ENCODE measurements at regions not wholly inside any gene's neighbourhood (a gene's known extent, or its start where the extent isn't known, plus 50 kb on each side); places are given as distances from the start of the nearest gene placed in this dataset.

DNA sequence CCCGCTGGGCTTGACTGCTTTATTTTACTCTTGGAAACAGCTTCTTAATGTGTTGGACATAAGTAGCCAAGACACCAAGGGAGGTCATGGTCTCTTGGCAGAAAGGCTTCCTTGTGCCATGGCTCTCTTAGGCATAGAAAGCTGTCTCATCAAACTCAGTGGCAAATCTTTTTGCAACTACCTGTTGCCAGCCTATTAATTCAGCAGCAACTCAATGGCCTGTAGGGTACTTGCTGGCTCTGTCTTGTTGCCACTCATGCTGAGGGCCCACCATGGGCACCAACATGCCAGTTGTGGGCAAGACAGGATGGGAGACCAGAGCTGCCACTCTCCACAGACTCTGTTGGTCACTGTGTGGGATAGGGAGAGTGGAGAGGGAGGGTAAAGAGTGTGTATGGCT, 1209.4 kb downstream of the UQCRFS1 start:
- DNase-seq (ENCODE audit: extremely low spot score) = no peak
- ChIA-PET POLR2A (no interaction called here), CTCF (no interaction called here)
- TF ChIP-seq TARDBP (IDR thresholded peaks at IDR 0.05) (no peak), ELF4 (IDR thresholded peaks at IDR 0.05) (no peak)

DNA sequence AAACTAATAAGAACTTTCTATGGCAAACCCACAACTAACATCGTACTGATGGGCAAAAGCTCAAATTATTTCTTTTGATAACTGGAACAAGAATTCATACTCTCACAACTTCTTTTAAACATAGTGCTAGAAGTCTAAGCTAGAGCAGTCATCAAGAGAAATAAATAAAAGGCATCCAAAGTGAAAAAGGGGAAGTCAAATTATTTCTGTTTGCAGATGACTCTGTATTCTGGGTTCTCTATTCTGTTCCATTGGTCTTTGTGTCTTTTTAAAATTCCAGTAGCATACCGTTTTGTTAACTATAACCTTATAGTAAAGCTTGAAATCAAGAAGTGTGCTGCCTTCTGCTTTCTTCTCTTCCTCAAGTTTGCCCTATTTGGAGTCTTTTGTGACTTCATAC, 1215.9 kb downstream of the UQCRFS1 start:
- DNase-seq (ENCODE audit: extremely low spot score) = no peak
- TF ChIP-seq FOXK2 (IDR thresholded peaks at IDR 0.05) = no peak
- TF ChIP-seq, protein P1, sequence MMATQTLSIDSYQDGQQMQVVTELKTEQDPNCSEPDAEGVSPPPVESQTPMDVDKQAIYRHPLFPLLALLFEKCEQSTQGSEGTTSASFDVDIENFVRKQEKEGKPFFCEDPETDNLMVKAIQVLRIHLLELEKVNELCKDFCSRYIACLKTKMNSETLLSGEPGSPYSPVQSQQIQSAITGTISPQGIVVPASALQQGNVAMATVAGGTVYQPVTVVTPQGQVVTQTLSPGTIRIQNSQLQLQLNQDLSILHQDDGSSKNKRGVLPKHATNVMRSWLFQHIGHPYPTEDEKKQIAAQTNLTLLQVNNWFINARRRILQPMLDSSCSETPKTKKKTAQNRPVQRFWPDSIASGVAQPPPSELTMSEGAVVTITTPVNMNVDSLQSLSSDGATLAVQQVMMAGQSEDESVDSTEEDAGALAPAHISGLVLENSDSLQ (IDR thresholded peaks at IDR 0.05) = no peak
- TF ChIP-seq FOXA1 (IDR thresholded peaks at IDR 0.05) = no peak
- TF ChIP-seq SP1 (IDR thresholded peaks at IDR 0.05) = no peak
- no peak for TF ChIP-seq ZNF384 (IDR thresholded peaks at IDR 0.05)
- no peak for TF ChIP-seq TARDBP (IDR thresholded peaks at IDR 0.05)
- no peak for TF ChIP-seq ELF4 (IDR thresholded peaks at IDR 0.05)
- TF ChIP-seq NFRKB (IDR thresholded peaks at IDR 0.05) = no peak
- no peak for TF ChIP-seq CTBP1 (IDR thresholded peaks at IDR 0.05; ENCODE audit: borderline replicate concordance)
- no peak for TF ChIP-seq HDGF (IDR thresholded peaks at IDR 0.05; ENCODE audit: borderline replicate concordance)
- no peak for TF ChIP-seq LEF1 (IDR thresholded peaks at IDR 0.05; ENCODE audit: borderline replicate concordance)
- TF ChIP-seq ARNT (IDR thresholded peaks at IDR 0.05) = no peak
- no peak for TF ChIP-seq SUZ12 (IDR thresholded peaks at IDR 0.05)
- ChIA-PET POLR2A (no interaction called here), CTCF (no interaction called here)

DNA sequence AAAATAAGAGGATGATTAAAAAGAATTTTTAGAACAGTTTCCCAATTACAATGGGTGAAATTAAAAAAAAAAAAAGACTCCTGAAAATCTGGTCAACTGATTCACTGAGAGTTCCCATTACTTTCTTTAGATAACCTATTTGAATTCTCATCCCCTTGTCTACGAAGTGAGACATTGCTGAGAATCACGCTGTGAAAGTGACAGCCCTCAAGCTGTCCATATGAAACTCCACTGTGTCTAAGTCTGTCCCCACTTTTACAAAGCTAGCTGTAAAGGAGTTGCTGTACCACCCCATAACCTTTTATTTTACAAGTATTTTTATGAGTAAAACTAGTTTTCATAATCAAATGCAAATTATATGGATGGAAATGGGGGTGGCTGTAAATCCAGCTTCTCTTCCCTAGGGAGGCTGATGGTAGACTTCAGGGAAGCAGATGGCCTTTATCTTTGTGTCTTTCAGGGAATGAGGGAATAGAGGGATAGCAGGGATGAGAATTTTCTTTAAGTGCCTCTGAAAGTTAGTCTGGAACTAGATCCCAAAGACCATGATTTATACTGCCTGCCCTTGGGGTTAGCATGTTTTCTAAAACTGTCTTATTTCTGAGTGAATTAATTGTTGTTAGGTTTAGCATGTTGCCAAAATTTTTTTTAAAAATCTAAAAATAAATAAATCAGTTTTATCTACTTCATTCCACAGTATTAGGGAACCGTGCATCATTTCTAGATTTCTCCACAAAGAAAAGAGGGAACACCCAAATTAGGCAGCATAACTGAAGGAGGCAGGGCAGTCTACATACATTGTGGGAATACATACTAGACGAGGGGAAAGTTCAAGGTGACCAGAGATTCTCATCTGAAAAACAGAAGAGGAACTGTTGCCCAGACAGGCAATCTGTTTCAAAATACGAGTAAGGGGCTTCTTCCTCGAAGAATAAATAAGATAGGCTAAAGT, 1219.1 kb downstream of the UQCRFS1 start:
- CTCF ChIA-PET = no interaction called here
- DNase-seq (ENCODE audit: extremely low spot score) = no peak
- TF ChIP-seq FOXA1 (IDR thresholded peaks at IDR 0.05) = no peak
- POLR2A ChIA-PET = no interaction called here

DNA sequence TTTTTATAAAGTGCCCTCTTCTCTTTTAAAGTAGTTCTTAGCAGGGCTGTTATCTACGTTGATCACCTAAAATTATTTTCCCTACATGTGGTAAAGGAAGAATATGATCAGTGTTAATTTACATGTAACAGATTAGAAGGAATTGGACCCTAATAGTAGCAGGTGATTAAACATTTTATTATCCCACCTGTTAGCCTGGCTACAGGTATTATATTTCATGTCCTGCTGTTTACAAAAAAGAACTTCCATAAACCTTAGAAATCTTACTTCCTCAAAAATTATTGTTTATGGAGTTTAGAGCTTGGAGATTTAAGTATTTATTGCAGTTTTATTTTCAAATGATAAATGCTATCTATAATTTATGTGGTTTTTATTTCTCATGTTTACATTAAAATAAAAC, 1226.7 kb downstream of the UQCRFS1 start:
- ChIA-PET CTCF (no interaction called here), POLR2A (no interaction called here)
- DNase-seq (ENCODE audit: extremely low spot score) = no peak
- no peak for TF ChIP-seq ARNT (IDR thresholded peaks at IDR 0.05)
- no peak for TF ChIP-seq L3MBTL2 (conservative IDR thresholded peaks at IDR 0.05)
- no peak for TF ChIP-seq FOXM1 (IDR thresholded peaks at IDR 0.05; ENCODE audit: borderline replicate concordance)
- no peak for TF ChIP-seq CTBP1 (IDR thresholded peaks at IDR 0.05; ENCODE audit: borderline replicate concordance)
- no peak for TF ChIP-seq FOXA1 (IDR thresholded peaks at IDR 0.05)
- no peak for TF ChIP-seq ELF4 (IDR thresholded peaks at IDR 0.05)
- TF ChIP-seq HDGF (IDR thresholded peaks at IDR 0.05; ENCODE audit: borderline replicate concordance) = no peak
- TF ChIP-seq LEF1 (IDR thresholded peaks at IDR 0.05; ENCODE audit: borderline replicate concordance) = no peak
- no peak for TF ChIP-seq SUZ12 (IDR thresholded peaks at IDR 0.05)
- TF ChIP-seq, protein P1 (IDR thresholded peaks at IDR 0.05) = no peak
- no peak for TF ChIP-seq BHLHE40 (IDR thresholded peaks at IDR 0.05; ENCODE audit: borderline replicate concordance)
- no peak for TF ChIP-seq TARDBP (IDR thresholded peaks at IDR 0.05)
- no peak for TF ChIP-seq ZNF384 (IDR thresholded peaks at IDR 0.05)
- TF ChIP-seq SP1 (IDR thresholded peaks at IDR 0.05) = no peak
- no peak for TF ChIP-seq NFRKB (IDR thresholded peaks at IDR 0.05)
- TF ChIP-seq FOXK2 (IDR thresholded peaks at IDR 0.05) = no peak

DNA sequence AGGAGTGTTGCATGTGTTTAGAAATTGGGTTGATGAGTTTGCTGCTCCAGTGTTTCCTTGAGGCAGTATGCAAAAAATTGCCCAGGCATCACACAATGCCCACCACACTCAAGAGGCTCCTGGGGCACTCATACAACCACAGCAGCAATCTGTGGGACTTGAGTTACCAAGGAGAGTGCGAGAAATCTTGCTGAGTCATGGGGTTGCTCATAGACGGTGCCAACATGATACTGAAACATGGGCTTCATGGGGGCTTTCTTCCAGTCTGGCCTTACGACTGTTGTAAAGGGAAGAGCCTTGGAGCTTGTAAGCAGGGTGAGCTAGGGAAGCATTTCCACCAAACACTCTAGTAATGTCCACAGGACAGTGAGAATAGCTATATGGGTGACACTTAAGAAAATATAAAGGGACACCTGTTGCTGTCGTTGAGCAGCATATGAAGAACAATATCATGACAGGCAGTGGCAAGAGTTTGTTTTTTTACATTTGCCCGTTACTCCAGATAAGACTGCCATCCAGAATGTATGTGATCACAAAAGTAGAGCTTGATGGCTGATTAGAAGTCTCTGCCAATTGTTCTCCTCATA, 1237.4 kb downstream of the UQCRFS1 start:
- no peak for DNase-seq (ENCODE audit: extremely low spot score)
- CTCF ChIA-PET = no interaction called here
- no peak for TF ChIP-seq ELF4 (IDR thresholded peaks at IDR 0.05)
- TF ChIP-seq, protein P1 (IDR thresholded peaks at IDR 0.05) = no peak
- no peak for TF ChIP-seq L3MBTL2 (conservative IDR thresholded peaks at IDR 0.05)
- TF ChIP-seq NFRKB (IDR thresholded peaks at IDR 0.05) = no peak
- TF ChIP-seq FOXA1 (IDR thresholded peaks at IDR 0.05) = no peak
- no peak for TF ChIP-seq TARDBP (IDR thresholded peaks at IDR 0.05)
- TF ChIP-seq SP1 (IDR thresholded peaks at IDR 0.05) = no peak
- TF ChIP-seq ARNT (IDR thresholded peaks at IDR 0.05) = no peak
- TF ChIP-seq BHLHE40 (IDR thresholded peaks at IDR 0.05; ENCODE audit: borderline replicate concordance) = no peak
- no peak for TF ChIP-seq SUZ12 (IDR thresholded peaks at IDR 0.05)
- TF ChIP-seq ZNF384 (IDR thresholded peaks at IDR 0.05) = no peak
- TF ChIP-seq LEF1 (IDR thresholded peaks at IDR 0.05; ENCODE audit: borderline replicate concordance) = no peak
- no peak for TF ChIP-seq CTBP1 (IDR thresholded peaks at IDR 0.05; ENCODE audit: borderline replicate concordance)
- no peak for TF ChIP-seq FOXK2 (IDR thresholded peaks at IDR 0.05)
- POLR2A ChIA-PET = no interaction called here

DNA sequence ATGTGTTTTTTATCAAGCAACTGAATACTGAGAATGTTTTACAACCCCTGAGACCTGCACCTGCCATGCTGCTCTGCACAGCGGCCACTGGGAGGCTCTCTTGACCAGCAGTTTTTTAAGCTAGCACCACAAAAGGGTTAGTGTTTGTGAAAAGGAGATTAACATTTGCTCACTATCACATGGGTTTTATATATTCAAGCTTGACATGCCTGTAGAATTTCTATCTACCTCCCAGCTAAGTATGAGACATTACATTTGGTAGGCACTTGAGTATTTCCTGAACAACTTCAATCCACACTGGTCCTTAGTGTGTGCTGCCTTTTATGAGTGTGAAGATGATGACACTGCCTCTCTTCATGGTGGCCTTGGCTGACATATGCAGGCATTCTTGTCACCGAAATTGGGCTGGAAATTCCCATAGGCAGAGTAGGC, 1238.9 kb downstream of the UQCRFS1 start:
- DNase-seq (ENCODE audit: extremely low spot score) = no peak
- CTCF ChIA-PET = interaction anchor here (0.6 to 1.3 kb wide), 3 partner anchors 15 to 353 kb away, joined by 3 to 4 read pairs (median 3); no protein-coding TSS in a partner anchor
- TF ChIP-seq L3MBTL2 (conservative IDR thresholded peaks at IDR 0.05) = no peak
- no peak for TF ChIP-seq FOXA1 (IDR thresholded peaks at IDR 0.05)
- no peak for TF ChIP-seq SP1 (IDR thresholded peaks at IDR 0.05)
- TF ChIP-seq FOXK2 (IDR thresholded peaks at IDR 0.05) = no peak
- TF ChIP-seq NFRKB (IDR thresholded peaks at IDR 0.05) = no peak
- TF ChIP-seq ZNF384 (IDR thresholded peaks at IDR 0.05) = no peak
- no peak for TF ChIP-seq HDGF (IDR thresholded peaks at IDR 0.05; ENCODE audit: borderline replicate concordance)
- no peak for TF ChIP-seq CTBP1 (IDR thresholded peaks at IDR 0.05; ENCODE audit: borderline replicate concordance)
- TF ChIP-seq TARDBP (IDR thresholded peaks at IDR 0.05) = no peak
- TF ChIP-seq LEF1 (IDR thresholded peaks at IDR 0.05; ENCODE audit: borderline replicate concordance) = no peak
- no peak for TF ChIP-seq ARNT (IDR thresholded peaks at IDR 0.05)
- TF ChIP-seq FOXM1 (IDR thresholded peaks at IDR 0.05; ENCODE audit: borderline replicate concordance) = no peak
- no peak for TF ChIP-seq BHLHE40 (IDR thresholded peaks at IDR 0.05; ENCODE audit: borderline replicate concordance)
- TF ChIP-seq, protein P1 (IDR thresholded peaks at IDR 0.05) = no peak
- POLR2A ChIA-PET = no interaction called here
